HEK293T (cell line): ENCODE measurements at regions not wholly inside any gene's neighbourhood (a gene's known extent, or its start where the extent isn't known, plus 50 kb on each side); places are given as distances from the start of the nearest gene placed in this dataset.

Experiments used
- BHLHE40 ChIP-seq: fragments of 450-650 bp; IDR thresholded peaks from 2 replicates; pipeline ENCODE4 v1.6.1; 2016; ENCODE audit warnings: mild to moderate bottlenecking, moderate library complexity, borderline replicate concordance
- ELF4 ChIP-seq: fragments of 450-650 bp; IDR thresholded peaks from 2 replicates; pipeline ENCODE4 v1.6.1; 2017; ENCODE audit warnings: antibody characterized with exemption
- FOXA1 ChIP-seq: fragments of 450-650 bp; IDR thresholded peaks from 2 replicates; pipeline ENCODE4 v1.6.1; 2016; ENCODE audit warnings: mild to moderate bottlenecking
- NFRKB ChIP-seq: fragments of 450-650 bp; IDR thresholded peaks from 2 replicates; pipeline ENCODE4 v1.6.1; 2016; ENCODE audit warnings: mild to moderate bottlenecking, moderate library complexity
- TARDBP ChIP-seq: fragments of 450-650 bp; IDR thresholded peaks from 2 replicates; pipeline ENCODE4 v1.6.1; 2016

DNA sequence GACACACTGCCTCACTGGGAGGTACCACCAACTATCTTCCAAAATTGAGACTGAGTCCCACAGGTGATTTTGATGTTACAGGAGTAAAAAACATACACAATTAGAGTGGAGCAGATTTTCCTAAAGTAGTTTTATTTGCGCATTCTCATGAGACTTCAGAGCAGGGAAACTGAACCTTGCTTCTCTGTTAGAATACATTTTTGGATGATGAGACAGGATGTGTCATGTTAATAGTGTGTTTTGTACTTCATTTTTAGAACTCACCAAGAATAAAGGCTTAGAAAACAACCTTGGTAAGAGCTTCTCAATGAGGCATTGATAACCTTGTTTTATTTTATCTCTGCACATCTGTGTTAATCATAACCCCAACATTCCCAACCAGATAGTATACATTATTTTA lies 310.2 kb upstream of the GALNT5 start:
- TF ChIP-seq NFRKB (no peak), FOXA1 (no peak), ELF4 (no peak), TARDBP (no peak), BHLHE40 (no peak)
